ENCODE measurements at regions not wholly inside any gene's neighbourhood (a gene's known extent, or its start where the extent isn't known, plus 50 kb on each side); places are given as distances from the start of the nearest gene placed in this dataset.
A peak's percentile ranks its signal among the peaks of the same experiment; 100 is the strongest.

DNA sequence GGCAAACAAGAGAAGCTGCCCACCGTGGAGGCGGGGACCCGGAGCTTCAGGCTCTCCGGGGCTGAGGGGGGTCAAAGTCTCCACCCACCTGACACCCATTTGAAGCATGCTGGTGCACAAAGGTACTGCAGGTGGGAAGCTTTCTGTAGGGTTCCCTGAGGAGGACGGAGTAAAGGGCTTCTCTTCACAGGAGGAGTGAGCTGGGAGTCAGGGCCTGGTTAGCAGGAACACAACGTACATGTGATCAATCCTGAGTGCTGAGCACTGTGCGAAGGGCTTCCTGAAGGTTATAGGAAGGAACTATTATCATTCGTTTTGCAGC, 252.9 kb upstream of the RPL38 start:
- no peaks in the 10 kb centered on the region for H3K79me1 ChIP-seq (replicated peaks; ENCODE audit: low read length, poor library complexity, severe bottlenecking)
- no peak overlapping the region for H3K23ac ChIP-seq (ENCODE audit: low read length in 2 of 2)
- no peak overlapping the region for H3K4me3 ChIP-seq (ENCODE audit: insufficient read depth in 1 of 2, low read depth in 1 of 2, low read length in 2 of 2)
- 77% methylated on average over 8 of the region's 8 CpGs for WGBS
- H3K27me3 ChIP-seq (ENCODE audit: control insufficient read depth in 1 of 2, insufficient read depth in 1 of 2, low read length in 2 of 2) = peaks cover 28 to 77% of the 10 kb centered on the region in 2 experiments
- no peak overlapping the region for H3K4me2 ChIP-seq (ENCODE audit: low read length, poor library complexity, severe bottlenecking)
- H3K14ac ChIP-seq (ENCODE audit: low read length in 2 of 2) = no peak overlapping the region
- no peak overlapping the region for H3K18ac ChIP-seq (ENCODE audit: low read depth in 1 of 2, low read length in 2 of 2)
- H2AFZ ChIP-seq (ENCODE audit: low read depth, low read length) = no peak overlapping the region
- DNase-seq = no peak
- H2BK5ac ChIP-seq (ENCODE audit: low read depth, low read length, poor library complexity, severe bottlenecking) = no peak overlapping the region
- H2BK15ac ChIP-seq (ENCODE audit: low read depth, poor library complexity, severe bottlenecking) = no peak overlapping the region
- H3K9me3 ChIP-seq (ENCODE audit: control insufficient read depth, low read length) = no peaks in the 10 kb centered on the region
- no peak overlapping the region for H4K8ac ChIP-seq (ENCODE audit: low read length)
- H2AK5ac ChIP-seq (ENCODE audit: low read length, severe bottlenecking) = no peak overlapping the region
- no peak overlapping the region for H2BK12ac ChIP-seq (ENCODE audit: low read length in 2 of 2)
- peaks cover 9% of the 10 kb centered on the region for H3K4me1 ChIP-seq (ENCODE audit: control insufficient read depth, insufficient read depth, low read depth, low read length)
- H3K4ac ChIP-seq (ENCODE audit: low read depth in 1 of 2, low read length in 2 of 2) = no peak overlapping the region
- H3K9ac ChIP-seq (ENCODE audit: low read length) = no peak overlapping the region
- no peak overlapping the region for H4K91ac ChIP-seq (ENCODE audit: low read length)
- H2BK120ac ChIP-seq (ENCODE audit: low read depth, low read length) = no peak overlapping the region
- H3K27ac ChIP-seq (ENCODE audit: low read length, poor library complexity, severe bottlenecking) = no peak overlapping the region
- H3K36me3 ChIP-seq (ENCODE audit: control insufficient read depth in 1 of 2, insufficient read depth in 2 of 2, low read depth in 1 of 2, low read length in 2 of 2) = no peaks in the 10 kb centered on the region

DNA sequence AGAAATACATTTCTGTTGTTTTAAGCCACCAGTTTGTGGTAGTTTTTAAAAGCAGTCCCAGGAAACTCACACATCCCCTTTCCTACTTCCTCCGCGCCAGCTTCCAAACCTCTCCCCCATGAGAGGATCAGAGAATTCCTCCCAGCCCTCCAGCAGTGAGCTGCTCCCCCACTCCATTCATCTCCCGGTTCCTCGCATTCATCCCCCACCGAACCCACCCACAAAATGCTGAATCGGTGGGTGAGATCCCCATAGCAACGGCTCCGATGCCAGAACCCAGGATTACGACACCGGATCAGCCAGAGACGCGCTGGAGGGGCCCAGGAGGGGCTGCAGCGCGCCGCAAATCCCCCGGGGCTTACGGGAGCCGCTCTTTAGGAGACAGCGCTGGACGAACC, 251.4 kb upstream of the RPL38 start:
- no peaks in the 10 kb centered on the region for H3K79me1 ChIP-seq (replicated peaks; ENCODE audit: low read length, poor library complexity, severe bottlenecking)

GRCh38 chr17:73952480-73953205, 250.8 kb upstream of the RPL38 start:
- no peaks in the 10 kb centered on the region for H3K79me1 ChIP-seq (replicated peaks; ENCODE audit: low read length, poor library complexity, severe bottlenecking)
- H3K4me2 ChIP-seq (ENCODE audit: low read length, poor library complexity, severe bottlenecking) = no peak overlapping the region
- peaks cover 28 to 88% of the 10 kb centered on the region in 2 experiments for H3K27me3 ChIP-seq (ENCODE audit: control insufficient read depth in 1 of 2, insufficient read depth in 1 of 2, low read length in 2 of 2)
- H3K14ac ChIP-seq (ENCODE audit: low read length in 2 of 2) = no peak overlapping the region
- no peak overlapping the region for H3K23ac ChIP-seq (ENCODE audit: low read length in 2 of 2)
- no peak overlapping the region for H3K18ac ChIP-seq (ENCODE audit: low read depth in 1 of 2, low read length in 2 of 2)
- no peak overlapping the region for H2BK120ac ChIP-seq (ENCODE audit: low read depth, low read length)
- H2AK5ac ChIP-seq (ENCODE audit: low read length, severe bottlenecking) = no peak overlapping the region
- no peak overlapping the region for H3K4me3 ChIP-seq (ENCODE audit: insufficient read depth in 1 of 2, low read depth in 1 of 2, low read length in 2 of 2)
- H2BK5ac ChIP-seq (ENCODE audit: low read depth, low read length, poor library complexity, severe bottlenecking) = no peak overlapping the region
- no peak overlapping the region for H3K27ac ChIP-seq (ENCODE audit: low read length, poor library complexity, severe bottlenecking)
- H2BK15ac ChIP-seq (ENCODE audit: low read depth, poor library complexity, severe bottlenecking) = no peak overlapping the region
- no peak overlapping the region for H2BK12ac ChIP-seq (ENCODE audit: low read length in 2 of 2)
- no peak for DNase-seq
- H3K9ac ChIP-seq (ENCODE audit: low read length) = no peak overlapping the region
- H3K36me3 ChIP-seq (ENCODE audit: control insufficient read depth in 1 of 2, insufficient read depth in 2 of 2, low read depth in 1 of 2, low read length in 2 of 2) = no peaks in the 10 kb centered on the region
- WGBS = under 1% methylated on average over 61 of the region's 67 CpGs
- no peak overlapping the region for H3K4ac ChIP-seq (ENCODE audit: low read depth in 1 of 2, low read length in 2 of 2)
- H4K91ac ChIP-seq (ENCODE audit: low read length) = no peak overlapping the region
- no peak overlapping the region for H2AFZ ChIP-seq (ENCODE audit: low read depth, low read length)
- H3K9me3 ChIP-seq (ENCODE audit: control insufficient read depth, low read length) = no peaks in the 10 kb centered on the region
- H4K8ac ChIP-seq (ENCODE audit: low read length) = no peak overlapping the region
- peaks cover 9% of the 10 kb centered on the region for H3K4me1 ChIP-seq (ENCODE audit: control insufficient read depth, insufficient read depth, low read depth, low read length)

More for the DNA sequence above, 251.4 kb upstream of the RPL38 start:
- H3K27ac ChIP-seq (ENCODE audit: low read length, poor library complexity, severe bottlenecking) = no peak overlapping the region
- no peak overlapping the region for H3K9ac ChIP-seq (ENCODE audit: low read length)
- H3K23ac ChIP-seq (ENCODE audit: low read length in 2 of 2) = no peak overlapping the region
- H2AFZ ChIP-seq (ENCODE audit: low read depth, low read length) = no peak overlapping the region
- WGBS = 9% methylated on average over 20 of the region's 20 CpGs
- H2BK15ac ChIP-seq (ENCODE audit: low read depth, poor library complexity, severe bottlenecking) = peak overlapping the region; percentile 15
- no peak overlapping the region for H2AK5ac ChIP-seq (ENCODE audit: low read length, severe bottlenecking)
- H3K18ac ChIP-seq (ENCODE audit: low read depth in 1 of 2, low read length in 2 of 2) = no peak overlapping the region
- H3K14ac ChIP-seq (ENCODE audit: low read length in 2 of 2) = no peak overlapping the region
- no peaks in the 10 kb centered on the region for H3K36me3 ChIP-seq (ENCODE audit: control insufficient read depth in 1 of 2, insufficient read depth in 2 of 2, low read depth in 1 of 2, low read length in 2 of 2)
- H2BK120ac ChIP-seq (ENCODE audit: low read depth, low read length) = no peak overlapping the region
- no peak overlapping the region for H3K4me2 ChIP-seq (ENCODE audit: low read length, poor library complexity, severe bottlenecking)
- no peak overlapping the region for H2BK12ac ChIP-seq (ENCODE audit: low read length in 2 of 2)
- H3K4me3 ChIP-seq (ENCODE audit: insufficient read depth in 1 of 2, low read depth in 1 of 2, low read length in 2 of 2) = no peak overlapping the region
- H4K91ac ChIP-seq (ENCODE audit: low read length) = no peak overlapping the region
- no peaks in the 10 kb centered on the region for H3K9me3 ChIP-seq (ENCODE audit: control insufficient read depth, low read length)
- H3K4ac ChIP-seq (ENCODE audit: low read depth in 1 of 2, low read length in 2 of 2) = no peak overlapping the region
- no peak overlapping the region for H2BK5ac ChIP-seq (ENCODE audit: low read depth, low read length, poor library complexity, severe bottlenecking)
- H4K8ac ChIP-seq (ENCODE audit: low read length) = no peak overlapping the region
- H3K4me1 ChIP-seq (ENCODE audit: control insufficient read depth, insufficient read depth, low read depth, low read length) = peaks cover 9% of the 10 kb centered on the region
- peaks cover 28 to 84% of the 10 kb centered on the region in 2 experiments for H3K27me3 ChIP-seq (ENCODE audit: control insufficient read depth in 1 of 2, insufficient read depth in 1 of 2, low read length in 2 of 2)
- DNase-seq = no peak

DNA sequence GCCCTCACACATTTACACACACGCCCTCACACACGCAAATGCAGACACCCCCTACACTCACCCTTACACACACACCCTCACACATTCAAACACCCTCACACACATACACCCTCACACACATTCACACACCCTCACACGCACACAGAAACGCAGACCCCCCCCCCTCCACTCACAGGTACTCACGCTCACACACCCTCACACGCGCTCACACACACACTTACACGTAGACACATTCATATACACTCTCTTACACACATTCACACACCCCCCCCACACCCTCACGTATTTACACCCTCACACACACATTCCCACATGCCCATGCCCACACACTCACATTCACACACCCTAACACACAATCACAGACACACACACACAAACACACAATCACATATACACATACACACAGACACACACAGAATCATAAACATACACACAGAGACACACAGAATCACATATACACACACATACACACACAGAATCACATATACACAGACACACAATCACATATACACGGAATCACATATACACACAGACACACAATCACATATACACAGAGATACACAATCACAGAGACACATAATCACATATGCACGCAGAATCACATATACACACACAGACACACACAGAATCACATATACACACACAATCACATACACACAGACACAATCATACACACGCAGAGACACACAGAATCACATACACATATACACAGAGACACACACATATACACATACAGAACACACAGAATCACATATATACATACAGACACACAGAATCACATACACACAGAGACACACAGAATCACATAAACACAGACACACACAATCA, 250.1 kb upstream of the RPL38 start:
- Histone ChIP-seq H3K4me3 (ENCODE audit: insufficient read depth in 1 of 2, low read depth in 1 of 2, low read length in 2 of 2) (no peak overlapping the region), H2BK120ac (ENCODE audit: low read depth, low read length) (no peak overlapping the region), H3K79me1 (replicated peaks; ENCODE audit: low read length, poor library complexity, severe bottlenecking) (no peaks in the 10 kb centered on the region), H3K27ac (ENCODE audit: low read length, poor library complexity, severe bottlenecking) (no peak overlapping the region), H3K4ac (ENCODE audit: low read depth in 1 of 2, low read length in 2 of 2) (no peak overlapping the region), H3K14ac (ENCODE audit: low read length in 2 of 2) (no peak overlapping the region), H4K8ac (ENCODE audit: low read length) (no peak overlapping the region), H3K36me3 (ENCODE audit: control insufficient read depth in 1 of 2, insufficient read depth in 2 of 2, low read depth in 1 of 2, low read length in 2 of 2) (no peaks in the 10 kb centered on the region), H3K27me3 (ENCODE audit: control insufficient read depth in 1 of 2, insufficient read depth in 1 of 2, low read length in 2 of 2) (peaks cover 28 to 91% of the 10 kb centered on the region in 2 experiments), H2AK5ac (ENCODE audit: low read length, severe bottlenecking) (no peak overlapping the region), H2BK12ac (ENCODE audit: low read length in 2 of 2) (no peak overlapping the region), H4K91ac (ENCODE audit: low read length) (no peak overlapping the region), H3K18ac (ENCODE audit: low read depth in 1 of 2, low read length in 2 of 2) (no peak overlapping the region), H2AFZ (ENCODE audit: low read depth, low read length) (no peak overlapping the region), H2BK5ac (ENCODE audit: low read depth, low read length, poor library complexity, severe bottlenecking) (no peak overlapping the region), H3K4me2 (ENCODE audit: low read length, poor library complexity, severe bottlenecking) (no peak overlapping the region), H3K9me3 (ENCODE audit: control insufficient read depth, low read length) (no peaks in the 10 kb centered on the region), H2BK15ac (ENCODE audit: low read depth, poor library complexity, severe bottlenecking) (no peak overlapping the region), H3K9ac (ENCODE audit: low read length) (no peak overlapping the region), H3K23ac (ENCODE audit: low read length in 2 of 2) (no peak overlapping the region), H3K4me1 (ENCODE audit: control insufficient read depth, insufficient read depth, low read depth, low read length) (peaks cover 9% of the 10 kb centered on the region)
- WGBS = 60% methylated on average over 12 of the region's 12 CpGs
- no peak for DNase-seq

Measured in mesenchymal stem cell (in vitro differentiated cells and primary cell).